ENCODE measurements at regions not wholly inside any gene's neighbourhood (a gene's known extent, or its start where the extent isn't known, plus 50 kb on each side); places are given as distances from the start of the nearest gene placed in this dataset.

GRCh38 chr4:141406237-141406636 is 185.5 kb downstream of the ZNF330 start:
- DNase-seq = no peak

- DNase-seq = no peak
These were observed 188.9 kb downstream of the ZNF330 start for GRCh38 chr4:141409556-141409955.

DNA sequence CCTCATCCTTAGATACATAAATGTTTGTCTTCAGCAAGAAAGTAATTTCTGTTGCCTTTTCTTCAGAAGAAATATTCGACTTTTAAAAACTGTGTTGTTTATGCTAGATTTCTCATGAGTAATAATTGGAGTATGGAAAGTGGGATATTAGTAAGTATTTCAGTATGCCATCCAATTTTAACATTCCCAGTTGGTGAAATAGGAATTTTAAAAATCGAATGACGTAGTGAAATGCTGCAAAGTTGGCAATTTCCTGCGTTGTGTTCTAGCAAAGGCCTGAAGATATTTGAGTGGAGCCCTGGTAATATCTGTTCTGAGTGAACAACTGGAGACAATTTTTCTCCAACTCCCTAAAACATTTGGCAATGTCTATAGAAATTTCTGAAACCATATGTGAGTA is 190.1 kb downstream of the ZNF330 start:
- no peak for DNase-seq

- no peak for DNase-seq
These were observed 191.2 kb downstream of the ZNF330 start for GRCh38 chr4:141411936-141412335.

GRCh38 chr4:141413366-141413765 is 192.7 kb downstream of the ZNF330 start:
- DNase-seq = no peak

DNA sequence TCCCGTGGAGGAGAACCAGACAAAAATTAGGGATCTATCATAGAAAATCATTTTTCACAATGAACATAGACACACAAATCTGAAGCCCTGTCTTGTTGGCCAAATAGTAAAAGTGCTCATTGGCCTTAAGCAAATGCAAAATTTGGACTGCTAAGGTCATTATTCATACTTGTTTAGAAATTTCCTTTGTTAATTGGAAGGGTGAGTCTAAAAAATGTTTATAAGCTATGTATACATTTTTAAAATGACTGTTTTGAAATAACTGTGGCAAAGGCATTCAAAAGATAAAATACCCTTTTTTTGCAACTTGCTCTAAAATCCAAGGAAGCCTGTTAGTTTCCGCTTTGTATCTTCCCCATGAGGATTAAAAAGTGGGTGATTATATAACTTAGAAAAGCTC is 195.0 kb downstream of the ZNF330 start:
- DNase-seq = no peak

GRCh38 chr4:141416219-141416618 is 195.5 kb downstream of the ZNF330 start:
- no peak for DNase-seq

GRCh38 chr4:141416677-141417363 is 196.1 kb downstream of the ZNF330 start:
- DNase-seq = no peak

DNA sequence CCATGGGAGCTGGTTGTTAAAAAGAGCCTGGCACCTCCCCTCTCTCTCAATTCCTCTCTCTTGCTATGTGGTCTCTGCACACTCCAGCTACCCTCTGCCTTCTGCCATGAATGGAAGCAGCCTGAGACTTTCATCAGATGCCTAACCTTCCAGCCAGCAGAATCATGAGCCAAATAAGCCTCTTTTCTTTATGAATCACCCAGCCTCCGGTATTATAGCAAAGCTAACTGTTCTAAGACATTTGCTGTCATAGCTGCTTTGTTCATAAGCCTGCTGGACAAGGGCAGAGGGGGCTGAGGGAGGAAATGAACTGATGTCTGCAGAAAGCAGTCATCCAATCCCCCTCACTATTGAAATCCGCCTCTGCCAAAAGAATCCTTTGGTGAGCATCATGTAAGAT is 196.7 kb downstream of the ZNF330 start:
- DNase-seq = no peak

DNA sequence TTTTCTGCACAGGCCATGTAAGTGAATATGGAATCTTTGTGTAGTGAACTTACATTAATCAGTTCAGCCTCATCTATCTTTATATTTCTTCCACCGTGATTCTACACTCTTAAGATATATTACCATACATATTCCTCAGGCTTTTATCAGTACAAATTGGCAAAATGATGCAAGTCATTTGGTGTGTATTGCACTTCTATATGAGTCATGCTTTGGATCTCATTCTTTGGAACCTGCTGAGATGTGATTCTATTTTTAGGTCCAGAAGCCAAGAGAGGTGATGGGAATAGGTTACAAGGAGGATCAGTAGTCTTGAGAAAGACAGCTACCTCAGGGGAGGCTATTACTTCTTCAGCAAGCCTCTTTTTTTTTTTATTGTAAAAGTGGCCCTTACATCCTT is 204.4 kb downstream of the ZNF330 start:
- no peak for DNase-seq

- no peak for DNase-seq
These were observed 207.1 kb downstream of the ZNF330 start for GRCh38 chr4:141427726-141428296.

- no peak for DNase-seq
These were observed 206.4 kb upstream of the IL15 start for GRCh38 chr4:141429933-141430332.

- DNase-seq = no peak
These were observed 205.7 kb upstream of the IL15 start for GRCh38 chr4:141430686-141431085.

DNA sequence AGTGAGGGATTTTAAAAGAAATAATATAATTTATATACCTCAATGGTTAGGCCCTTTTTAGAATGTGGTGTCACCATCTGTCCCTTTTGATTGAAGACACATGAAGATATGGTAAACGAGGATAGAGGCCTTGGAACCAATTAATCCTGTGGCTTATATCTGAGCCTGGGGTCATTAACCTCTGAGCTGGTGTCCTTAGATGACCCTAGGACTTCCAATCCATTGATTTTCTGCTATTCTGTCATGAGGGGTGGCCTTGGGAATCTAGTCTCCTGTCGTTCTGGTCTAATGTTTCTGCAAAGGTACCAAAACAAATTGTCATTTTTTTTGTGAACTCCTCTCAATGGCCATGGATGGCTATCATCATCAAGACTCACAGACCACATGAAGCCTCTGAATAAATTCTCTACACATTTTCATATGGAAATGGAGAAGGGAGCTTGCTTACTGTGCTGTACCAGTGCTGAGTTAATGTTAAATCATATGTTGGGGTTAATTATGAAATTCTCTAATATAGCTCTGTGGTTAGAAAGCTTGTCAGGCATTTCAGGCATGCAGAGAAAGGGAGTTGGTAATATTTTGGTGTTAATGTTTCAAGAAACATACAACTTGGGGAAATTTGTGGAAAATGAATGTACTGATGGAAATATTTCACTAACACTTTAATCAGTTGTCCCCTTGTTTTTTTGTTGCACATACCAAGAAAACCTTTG is 204.2 kb upstream of the IL15 start:
- DNase-seq = no peak

DNA sequence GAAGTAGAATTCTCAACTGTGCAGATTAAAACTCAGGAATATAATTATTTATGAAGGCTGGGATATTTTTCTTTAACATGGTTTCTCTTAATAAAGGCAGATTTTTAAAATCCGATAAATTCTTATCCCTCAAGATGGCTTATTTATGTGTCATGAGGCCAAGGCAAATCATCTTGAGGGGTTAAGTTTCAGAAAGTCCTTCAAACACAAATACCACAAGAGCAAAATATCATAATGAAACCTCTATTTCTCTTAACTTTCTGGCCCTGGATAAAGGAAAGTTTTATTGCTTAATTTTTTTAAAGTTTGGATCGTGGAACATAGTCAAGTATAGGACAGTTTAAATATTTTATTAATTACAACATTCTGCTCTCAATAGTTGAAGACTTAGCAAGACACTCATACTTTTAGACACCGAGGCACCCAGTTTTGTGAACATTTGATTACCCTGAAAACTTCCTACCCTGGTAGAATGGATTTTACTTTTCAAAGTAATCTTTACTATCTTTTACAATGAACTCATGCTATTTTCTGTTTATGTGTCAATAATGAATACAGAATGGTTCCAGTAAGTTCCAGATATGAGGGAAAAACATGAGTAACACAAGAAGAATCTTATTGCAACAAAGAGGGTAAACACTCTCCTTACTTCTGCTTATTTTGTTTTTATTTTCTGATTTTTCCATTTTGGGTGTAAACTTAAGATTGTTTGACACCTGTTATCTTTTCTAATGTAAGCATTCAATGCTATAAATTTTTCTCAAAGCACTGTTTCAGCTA is 200.7 kb upstream of the IL15 start:
- no peak for DNase-seq

GRCh38 chr4:141439223-141439622 is 197.2 kb upstream of the IL15 start:
- DNase-seq = no peak

DNA sequence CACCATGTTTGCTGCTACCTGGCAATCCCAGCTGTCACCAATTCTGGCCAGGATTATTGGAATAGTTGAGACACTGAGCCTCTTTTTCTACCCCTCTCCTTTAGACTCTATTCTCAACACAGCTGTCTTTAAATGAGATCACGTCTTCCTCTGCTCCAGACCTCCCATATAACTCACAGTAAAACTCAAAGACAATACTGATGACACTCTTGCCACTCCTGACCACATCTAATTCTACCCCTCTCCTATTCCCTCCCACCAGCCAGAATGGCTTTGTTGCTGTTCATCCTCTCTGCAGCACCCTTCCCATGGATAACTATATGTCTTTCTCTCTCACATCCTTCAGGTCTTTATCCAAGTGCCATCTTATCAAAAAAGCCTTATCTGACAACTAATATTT is 188.6 kb upstream of the IL15 start:
- DNase-seq = no peak

DNA sequence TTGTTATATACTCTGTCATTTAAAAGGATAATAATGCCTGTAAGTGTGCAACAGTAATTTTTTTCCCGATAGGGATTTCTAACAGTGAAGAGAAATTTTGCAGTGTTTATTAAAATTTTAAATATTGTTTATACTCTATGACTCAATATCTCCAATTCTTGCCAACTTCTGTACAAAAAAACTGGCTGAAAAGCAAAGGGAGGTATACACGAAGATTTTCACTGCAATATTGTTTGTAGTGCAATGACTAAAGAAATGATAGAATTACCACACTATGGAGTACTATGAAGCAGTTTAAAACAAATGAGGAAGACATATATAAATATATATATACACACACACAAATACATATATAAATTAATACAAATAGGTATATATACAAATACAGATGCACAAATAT is 187.9 kb upstream of the IL15 start:
- no peak for DNase-seq

- no peak for DNase-seq
These were observed 186.5 kb upstream of the IL15 start for GRCh38 chr4:141449927-141450326.

- no peak for DNase-seq
These were observed 180.7 kb upstream of the IL15 start for GRCh38 chr4:141455651-141456050.

DNA sequence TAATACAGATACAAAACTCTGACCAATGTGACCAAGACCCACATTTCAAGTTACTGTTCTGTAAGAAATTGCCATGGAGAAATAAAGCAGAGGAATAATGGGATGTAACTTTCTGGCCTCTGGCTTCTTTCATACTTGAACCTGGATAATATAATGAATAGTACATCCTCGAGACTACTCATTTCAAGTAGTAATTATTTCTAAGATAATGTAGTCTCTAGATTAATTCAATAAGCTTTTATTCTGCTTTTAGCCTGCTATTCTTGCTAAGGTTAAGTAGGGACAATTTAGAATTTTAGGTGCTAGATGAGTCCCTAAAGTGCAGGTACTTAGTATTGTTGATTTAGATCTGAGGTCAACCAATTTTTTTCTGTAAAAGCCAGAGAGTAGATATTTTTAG is 178.7 kb upstream of the IL15 start:
- DNase-seq = no peak

- no peak for DNase-seq
These were observed 177.9 kb upstream of the IL15 start for GRCh38 chr4:141458501-141458900.

- DNase-seq = no peak
These were observed 177.4 kb upstream of the IL15 start for GRCh38 chr4:141459020-141459419.

DNA sequence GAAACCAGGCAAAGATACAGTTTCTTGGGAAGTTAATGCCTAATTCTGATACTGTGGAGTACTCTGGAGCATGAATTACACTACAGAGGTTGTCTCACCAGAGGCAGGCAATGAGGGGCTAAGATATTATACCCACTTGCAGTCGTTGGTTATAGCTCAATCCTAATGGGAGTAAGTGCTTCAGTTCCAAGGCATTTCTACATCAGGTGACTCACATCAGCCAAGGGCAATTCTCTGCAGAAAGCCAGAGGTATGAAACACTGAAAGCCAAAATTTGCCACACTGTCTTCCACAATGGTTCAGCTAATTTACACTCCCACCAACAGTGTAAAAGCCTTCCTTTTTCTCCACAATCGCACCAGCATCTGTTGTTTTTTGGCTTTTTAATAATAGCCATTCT is 174.0 kb upstream of the IL15 start:
- no peak for DNase-seq

Data from activated CD8-positive, alpha-beta memory T cell treated with anti-CD3 and anti-CD28 coated beads for 24 hours (primary cell).